K562 (cell line): ENCODE measurements at regions not wholly inside any gene's neighbourhood (a gene's known extent, or its start where the extent isn't known, plus 50 kb on each side); places are given as distances from the start of the nearest gene placed in this dataset.

Experiments
- ATAC-seq: fragments of 200-7000 bp; cut with Tn5 transposase; 3 replicates; pipeline ENCODE4 v1.9.1; 2020; ENCODE audit warnings: moderate library complexity
- BruUV-seq: library from RNA; stranded (reverse); fragments of 400-500 nt; replicated peaks from 2 replicates; lab custom pipeline; 2021; lab: Mats Ljungman, UMichigan
- CTCF ChIA-PET: fragments of 300-600 bp; formaldehyde crosslinking; extraction: SDS; loops from one replicate; lab custom pipeline; 2021; ENCODE audit warnings: low intra/inter-chr PET ratio; lab: Yijun Ruan, JAX
- POLR2A ChIA-PET: fragments of 300-600, 350-650 bp; sonication (Branson Sonifier 250); formaldehyde crosslinking; extraction: SDS; loops from one replicate; lab custom pipeline; 2021; ENCODE audit warnings: antibody characterized with exemption, inconsistent platforms; lab: Yijun Ruan, JAX
- DNase-seq, 4 experiments: peaks; one replicate each; pipeline versions ENCODE4 v3.0.0 to v3.0.0-alpha.2; 2011 to 2018; ENCODE audit warnings: low spot score in 3 of 4, mixed read lengths in 3 of 4; ENCODE audit errors: extremely low read depth in 1 of 4
- FAIRE-seq: peaks from 2 replicates; lab custom pipeline; 2011; peaks lifted over from hg19 to GRCh38; lab: Jason Lieb, UNC
- H2AFZ ChIP-seq: 2 replicates; pipeline ENCODE4 v1.6.0; 2011; ENCODE audit warnings: low read depth, low read length, control low read depth, inconsistent platforms
- H3K27ac ChIP-seq: fragments of 200-600 bp; 3 replicates; pipeline ENCODE4 v1.8.0; 2011; ENCODE audit warnings: low read depth, mild to moderate bottlenecking, control low read depth, inconsistent platforms, low read length, moderate library complexity, mixed read lengths; ENCODE audit errors: extremely low read depth
- H3K27me3 ChIP-seq, 2 experiments: fragments of 300-600 bp in 1 of 2; 2 replicates in 1 of 2; 3 replicates in 1 of 2; pipeline versions ENCODE4 v1.6.0 to v1.8.0; 2011; ENCODE audit warnings: inconsistent platforms in 2 of 2, low read length in 2 of 2, mild to moderate bottlenecking in 1 of 2, mixed read lengths in 1 of 2, moderate library complexity in 1 of 2; ENCODE audit not compliant: control insufficient read depth in 2 of 2, insufficient read depth in 2 of 2
- H3K36me3 ChIP-seq: fragments of 300-600 bp; 3 replicates; pipeline ENCODE4 v1.8.0; 2011; ENCODE audit warnings: mild to moderate bottlenecking, low read length, inconsistent platforms; ENCODE audit not compliant: control insufficient read depth, insufficient read depth
- H3K4me1 ChIP-seq, 2 experiments: fragments of 200-600 bp in 1 of 2; replicated peaks in 1 of 2; 2 replicates in 1 of 2; 3 replicates in 1 of 2; pipeline versions ENCODE4 v1.5.1 to v1.8.0; 2011; ENCODE audit warnings: inconsistent platforms in 2 of 2, low read length in 2 of 2, mild to moderate bottlenecking in 1 of 2, mixed read lengths in 1 of 2, moderate library complexity in 1 of 2; ENCODE audit not compliant: control insufficient read depth in 2 of 2, insufficient read depth in 2 of 2
- H3K4me2 ChIP-seq: 2 replicates; pipeline ENCODE4 v1.6.1; 2011; ENCODE audit warnings: low read length, control low read depth, inconsistent platforms, mixed read lengths; ENCODE audit not compliant: insufficient read depth
- H3K4me3 ChIP-seq: fragments of 200-600 bp; sonication (generic), shearing (Covaris generic); 2 replicates; pipeline ENCODE4 v1.5.1; 2016; ENCODE audit warnings: control low read depth, inconsistent platforms
- H3K79me2 ChIP-seq: fragments of 200-600 bp; 3 replicates; pipeline ENCODE4 v1.8.0; 2011; ENCODE audit warnings: low read length, inconsistent platforms; ENCODE audit not compliant: control insufficient read depth, insufficient read depth
- H3K9ac ChIP-seq, 2 experiments: 2 replicates each; pipeline versions ENCODE4 v1.6.0 to v1.6.1; 2011; ENCODE audit warnings: low read depth in 2 of 2, low read length in 2 of 2, control low read depth in 1 of 2, inconsistent platforms in 1 of 2, mild to moderate bottlenecking in 1 of 2, mixed read lengths in 1 of 2; ENCODE audit not compliant: insufficient read depth in 1 of 2
- H3K9me1 ChIP-seq: one replicate; pipeline ENCODE4 v1.6.0; 2011; ENCODE audit warnings: inconsistent platforms, mild to moderate bottlenecking, low read length, moderate library complexity; ENCODE audit not compliant: control insufficient read depth, insufficient read depth
- H3K9me3 ChIP-seq: replicated peaks from 2 replicates; pipeline ENCODE4 v1.5.1; 2011; ENCODE audit warnings: low read depth, low read length, inconsistent platforms; ENCODE audit not compliant: control insufficient read depth, insufficient read depth
- H4K20me1 ChIP-seq: replicated peaks from 2 replicates; pipeline ENCODE4 v1.6.1; 2011; ENCODE audit warnings: low read length, inconsistent platforms, mixed read lengths; ENCODE audit not compliant: control insufficient read depth, insufficient read depth
- CLOCK ChIP-seq: fragments of 250-450 bp; sonication (Bioruptor Pico); IDR thresholded peaks from 2 replicates; pipeline ENCODE4 v1.4.0; 2020; ENCODE audit warnings: mild to moderate bottlenecking, moderate library complexity, borderline replicate concordance
- CTCF ChIP-seq, 3 experiments: IDR thresholded peaks in 2 of 3; conservative IDR thresholded peaks in 1 of 3; 2 replicates each; pipeline ENCODE4 v1.5.1; 2011 to 2012; ENCODE audit warnings: low read length in 3 of 3, mild to moderate bottlenecking in 3 of 3, control low read depth in 2 of 3, improper control_type of control experiment in 1 of 3, inconsistent platforms in 1 of 3, low read depth in 1 of 3, mixed read lengths in 1 of 3, moderate library complexity in 1 of 3; ENCODE audit not compliant: insufficient read depth in 2 of 3
- DDX20 ChIP-seq: fragments of 450-650 bp; IDR thresholded peaks from 2 replicates; pipeline ENCODE4 v1.6.1; 2016; ENCODE audit warnings: missing genetic modification characterization, low read depth, mild to moderate bottlenecking, missing compliant biosample characterization, moderate library complexity
- DMBX1 ChIP-seq: fragments of 250-450 bp; sonication (Bioruptor Pico); IDR thresholded peaks from 2 replicates; pipeline ENCODE4 v1.8.0; 2022; ENCODE audit warnings: inconsistent platforms, mild to moderate bottlenecking, moderate library complexity, borderline replicate concordance
- ELF2 ChIP-seq: fragments of 250-450 bp; sonication (Bioruptor Pico); IDR thresholded peaks from 2 replicates; pipeline ENCODE4 v1.5.0; 2021; ENCODE audit warnings: mild to moderate bottlenecking
- MITF ChIP-seq: IDR thresholded peaks from 2 replicates; pipeline ENCODE4 v1.6.1; 2014; ENCODE audit warnings: antibody characterized with exemption
- SREBF2 ChIP-seq: sonication (generic); formaldehyde crosslinking; IDR thresholded peaks from 2 replicates; pipeline ENCODE4 v1.4.0; 2020; ENCODE audit warnings: mild to moderate bottlenecking, missing genetic modification reagents
- THAP12 ChIP-seq: fragments of 250-450 bp; sonication (Bioruptor Pico); IDR thresholded peaks from 2 replicates; pipeline ENCODE4 v1.9.0; 2021; ENCODE audit warnings: mild to moderate bottlenecking, inconsistent platforms
- ZBTB49 ChIP-seq: sonication (generic); formaldehyde crosslinking; IDR thresholded peaks from 2 replicates; pipeline ENCODE4 v1.8.0; 2022; ENCODE audit warnings: missing genetic modification reagents, mild to moderate bottlenecking, borderline replicate concordance
- ZFX ChIP-seq: sonication (generic); formaldehyde crosslinking; IDR thresholded peaks from 2 replicates; pipeline ENCODE4 v1.8.0; 2022; ENCODE audit warnings: mild to moderate bottlenecking, missing genetic modification reagents, moderate library complexity
- ZNF785 ChIP-seq: fragments of 250-450 bp; sonication (Bioruptor Pico); IDR thresholded peaks from 2 replicates; pipeline ENCODE4 v1.4.0; 2020; ENCODE audit warnings: mild to moderate bottlenecking
- WGBS: fragments of 100-300 bp; shearing (Covaris generic); methylation state at CpG from one replicate; pipeline ENCODE4 v1.1.6; 2016; ENCODE audit warnings: low coverage, mixed read lengths; ENCODE audit not compliant: insufficient coverage; ENCODE audit errors: missing lambda C conversion rate; 5-methylcytosine and 5-hydroxymethylcytosine counted together
- in situ Hi-C: fragments of 300-500 bp; cut with MboI; formaldehyde crosslinking; loops from 4 replicates; pipeline ENCODE4 v1.15.0; 2018; ENCODE audit warnings: inconsistent platforms, mixed read lengths
- intact Hi-C: fragments of 100-400 bp; cut with micrococcal nuclease; formaldehyde crosslinking; loops from 2 replicates; pipeline ENCODE4 v1.14.2; 2022

GRCh38 chr6:113366505-113366904 is 490.6 kb upstream of the MARCKS start:
- no peaks in the 10 kb centered on the region for H3K79me2 ChIP-seq
- no peak for ATAC-seq
- 9% methylated on average over 3 of the region's 3 CpGs for WGBS
- no peak for FAIRE-seq
- no peaks in the 10 kb centered on the region for H3K4me1 ChIP-seq
- no peak overlapping the region for H3K4me3 ChIP-seq
- CTCF ChIA-PET = no interaction called here
- H3K9me3 ChIP-seq = no peaks in the 10 kb centered on the region
- H3K36me3 ChIP-seq = no peaks in the 10 kb centered on the region
- H3K9me1 ChIP-seq = no peaks in the 10 kb centered on the region
- H2AFZ ChIP-seq = no peak overlapping the region
- no peaks in the 10 kb centered on the region for H3K27me3 ChIP-seq
- H3K9ac ChIP-seq = no peak overlapping the region
- H3K4me2 ChIP-seq = no peak overlapping the region
- intact Hi-C loops = no loop called here
- BruUV-seq = no TSS peak
- no peak overlapping the region for H3K27ac ChIP-seq
- TF ChIP-seq THAP12 (CRISPR knock-in tag) = no peak
- no peak for TF ChIP-seq CTCF (IDR thresholded peaks at IDR 0.05 in 2 of 3, conservative IDR thresholded peaks at IDR 0.05 in 1 of 3; ENCODE audit: insufficient read depth in 2 of 3, low read depth in 1 of 3, low read length in 3 of 3)
- no peak for TF ChIP-seq DMBX1 (CRISPR knock-in tag)
- no peak for TF ChIP-seq DDX20
- TF ChIP-seq ZNF785 (CRISPR knock-in tag) = no peak
- no peak for TF ChIP-seq MITF
- no peak for TF ChIP-seq CLOCK (CRISPR knock-in tag)
- TF ChIP-seq SREBF2 (CRISPR knock-in tag) = no peak
- no peak for TF ChIP-seq ELF2 (CRISPR knock-in tag)
- TF ChIP-seq ZFX = no peak
- TF ChIP-seq ZBTB49 = no peak
- TF ChIP-seq, all 486 proteins: peak for 0
- no peak for DNase-seq
- in situ Hi-C loops = no loop called here
- no peaks in the 10 kb centered on the region for H4K20me1 ChIP-seq
- POLR2A ChIA-PET = no interaction called here
